SIG-M5 (cell line): ENCODE measurements at regions not wholly inside any gene's neighbourhood (a gene's known extent, or its start where the extent isn't known, plus 50 kb on each side); places are given as distances from the start of the nearest gene placed in this dataset.

Experiments used
- DNase-seq: peaks from one replicate; lab custom pipeline; 2025; lab: John Stamatoyannopoulos, UW

GRCh38 chr11:105192115-105192514 is 52.5 kb upstream of the CARD18 start:
- DNase-seq, result no peak

- no peak for DNase-seq
Measured at GRCh38 chr11:105189581-105189980, 50.0 kb upstream of the CARD18 start.
